Gastrocnemius medialis (tissue), 4 donors: ENCODE measurements at regions not wholly inside any gene's neighbourhood (a gene's known extent, or its start where the extent isn't known, plus 50 kb on each side); places are given as distances from the start of the nearest gene placed in this dataset.

Source experiments
- CTCF ChIP-seq, 5 experiments: fragments of 450-650 bp in 3 of 5; fragments of 200-600 bp in 2 of 5; sonication (generic) in 2 of 5; IDR thresholded peaks in 4 of 5; conservative IDR thresholded peaks in 1 of 5; 1 replicate in 4 of 5; 2 replicates in 1 of 5; pipeline ENCODE4 v1.5.1; 2016 to 2019; ENCODE audit warnings: antibody characterized with exemption in 5 of 5, mild to moderate bottlenecking in 3 of 5, moderate library complexity in 3 of 5
- POLR2A ChIP-seq, 2 donors: fragments of 450-650 bp; IDR thresholded peaks; one replicate each; pipeline ENCODE4 v1.6.1; 2017; ENCODE audit warnings: antibody characterized with exemption in 2 of 2, mild to moderate bottlenecking in 2 of 2, moderate library complexity in 2 of 2

- TF ChIP-seq POLR2A (IDR thresholded peaks at IDR 0.05): no peak
- TF ChIP-seq CTCF (IDR thresholded peaks at IDR 0.05 in 4 of 5, conservative IDR thresholded peaks at IDR 0.05 in 1 of 5): no peak
Observed at GRCh38 chr4:186920992-186921391, 197.3 kb upstream of the FAT1 start.
